ENCODE measurements at regions not wholly inside any gene's neighbourhood (a gene's known extent, or its start where the extent isn't known, plus 50 kb on each side); places are given as distances from the start of the nearest gene placed in this dataset.
"Not testable (repeated sequence)": the region's sequence is repeated elsewhere in the genome, so short reads cannot be mapped to it uniquely, and the experiment has no call there.

GRCh38 chr10:8367672-8368411 lies 313.4 kb downstream of the GATA3 start:
- not testable (repeated sequence) for H3K4me1 ChIP-seq (ENCODE audit: low read length); H3K9me2 ChIP-seq (replicated peaks; ENCODE audit: insufficient read depth, low read length); H3K4me2 ChIP-seq (ENCODE audit: low read depth, low read length, poor library complexity, severe bottlenecking); DNase-seq; H3K9ac ChIP-seq (ENCODE audit: low read length); H3K27me3 ChIP-seq (ENCODE audit: low read length); H4K20me1 ChIP-seq (ENCODE audit: insufficient read depth, low read depth, low read length); H3K4me3 ChIP-seq (ENCODE audit: low read length); H3K9me3 ChIP-seq (ENCODE audit: low read length); H2AFZ ChIP-seq (ENCODE audit: low read length); H3K79me2 ChIP-seq (ENCODE audit: low read length); H3K36me3 ChIP-seq (ENCODE audit: insufficient read depth, low read length); H3K27ac ChIP-seq (ENCODE audit: low read length)

DNA sequence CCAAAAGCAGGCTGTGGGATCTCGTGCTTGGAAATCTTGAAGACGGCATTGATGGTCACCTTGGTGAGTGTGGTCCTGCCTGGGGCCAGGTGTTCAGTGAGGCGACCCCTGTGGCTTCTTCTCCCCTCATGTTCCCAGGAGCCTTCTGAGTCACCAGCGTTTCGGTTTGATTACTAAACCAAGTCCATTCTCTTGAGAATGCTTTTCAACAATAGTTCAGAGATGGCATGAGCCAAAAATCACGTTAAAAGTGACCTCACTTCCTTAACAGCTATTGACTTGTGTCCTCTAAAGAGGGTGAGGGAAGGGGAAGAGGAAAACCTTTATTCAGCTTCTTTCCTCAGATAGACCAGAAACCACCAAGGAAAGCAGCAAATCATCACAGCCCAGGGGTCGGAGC lies 315.2 kb downstream of the GATA3 start:
- no peak for DNase-seq
- H3K9me3 ChIP-seq (ENCODE audit: low read length): no peaks in the 10 kb centered on the region

DNA sequence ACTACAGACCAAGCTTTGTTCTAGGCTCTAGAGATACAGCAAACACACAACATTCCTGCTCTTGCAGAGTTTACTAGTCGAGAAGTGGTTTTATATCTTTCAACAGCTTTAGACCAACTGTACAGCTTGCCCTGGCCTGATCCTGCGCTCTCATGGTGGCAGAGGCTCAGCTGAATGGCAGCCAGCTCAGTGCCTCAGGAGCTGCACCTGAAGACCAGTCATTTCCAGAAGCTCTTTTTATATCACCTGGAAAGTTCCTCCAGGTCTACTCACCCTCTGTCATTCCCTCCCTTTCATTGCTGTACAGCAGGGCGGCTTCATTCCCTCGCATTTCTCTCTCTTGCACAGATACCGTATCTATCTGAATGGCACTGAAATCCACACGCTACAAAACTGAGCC lies 319.8 kb downstream of the GATA3 start:
- H3K4me1 ChIP-seq (ENCODE audit: low read length): no peaks in the 10 kb centered on the region
- H4K20me1 ChIP-seq (ENCODE audit: insufficient read depth, low read depth, low read length): no peaks in the 10 kb centered on the region
- no peaks in the 10 kb centered on the region for H3K9me3 ChIP-seq (ENCODE audit: low read length)
- no peak overlapping the region for H3K27ac ChIP-seq (ENCODE audit: low read length)
- no peak overlapping the region for H2AFZ ChIP-seq (ENCODE audit: low read length)
- no peaks in the 10 kb centered on the region for H3K9me2 ChIP-seq (replicated peaks; ENCODE audit: insufficient read depth, low read length)
- no peak overlapping the region for H3K4me2 ChIP-seq (ENCODE audit: low read depth, low read length, poor library complexity, severe bottlenecking)
- DNase-seq: no peak
- no peaks in the 10 kb centered on the region for H3K36me3 ChIP-seq (ENCODE audit: insufficient read depth, low read length)
- no peak overlapping the region for H3K4me3 ChIP-seq (ENCODE audit: low read length)
- H3K9ac ChIP-seq (ENCODE audit: low read length): no peak overlapping the region
- no peaks in the 10 kb centered on the region for H3K79me2 ChIP-seq (ENCODE audit: low read length)
- no peaks in the 10 kb centered on the region for H3K27me3 ChIP-seq (ENCODE audit: low read length)

More for the DNA sequence above, 315.2 kb downstream of the GATA3 start:
- Histone ChIP-seq H3K36me3 (ENCODE audit: insufficient read depth, low read length) (no peaks in the 10 kb centered on the region), H3K4me3 (ENCODE audit: low read length) (no peak overlapping the region), H3K9ac (ENCODE audit: low read length) (no peak overlapping the region), H3K27ac (ENCODE audit: low read length) (no peak overlapping the region), H4K20me1 (ENCODE audit: insufficient read depth, low read depth, low read length) (no peaks in the 10 kb centered on the region), H2AFZ (ENCODE audit: low read length) (no peak overlapping the region), H3K27me3 (ENCODE audit: low read length) (no peaks in the 10 kb centered on the region), H3K4me1 (ENCODE audit: low read length) (no peaks in the 10 kb centered on the region), H3K9me2 (replicated peaks; ENCODE audit: insufficient read depth, low read length) (no peaks in the 10 kb centered on the region), H3K79me2 (ENCODE audit: low read length) (no peaks in the 10 kb centered on the region), H3K4me2 (ENCODE audit: low read depth, low read length, poor library complexity, severe bottlenecking) (no peak overlapping the region)

DNA sequence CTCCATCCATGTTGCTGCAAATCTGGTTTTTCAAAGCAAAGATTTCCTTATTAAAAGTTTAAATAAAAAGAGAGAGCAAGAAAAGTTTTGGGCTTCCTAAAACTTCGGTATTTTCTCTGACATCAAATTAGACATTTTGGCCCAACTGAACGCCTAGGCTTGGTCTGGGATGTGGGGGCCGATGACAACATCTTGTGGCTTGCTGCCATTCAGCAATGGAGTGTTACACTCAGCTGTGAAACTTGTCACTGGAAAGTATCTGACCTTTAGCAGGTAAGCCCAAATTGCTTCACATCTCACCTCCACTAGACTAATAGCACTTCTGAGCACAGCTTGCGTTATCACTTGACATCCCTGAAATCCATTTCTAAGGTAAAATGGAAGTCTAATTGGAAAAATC lies 320.6 kb downstream of the GATA3 start:
- Histone ChIP-seq H3K9ac (ENCODE audit: low read length) (no peak overlapping the region), H3K4me2 (ENCODE audit: low read depth, low read length, poor library complexity, severe bottlenecking) (no peak overlapping the region)
- no peak for DNase-seq

GRCh38 chr10:8378198-8378983 lies 323.9 kb downstream of the GATA3 start:
- Histone ChIP-seq H3K79me2 (ENCODE audit: low read length) (no peaks in the 10 kb centered on the region), H3K36me3 (ENCODE audit: insufficient read depth, low read length) (no peaks in the 10 kb centered on the region), H3K27me3 (ENCODE audit: low read length) (no peaks in the 10 kb centered on the region), H3K9ac (ENCODE audit: low read length) (no peak overlapping the region), H3K9me3 (ENCODE audit: low read length) (no peaks in the 10 kb centered on the region), H3K9me2 (replicated peaks; ENCODE audit: insufficient read depth, low read length) (no peaks in the 10 kb centered on the region), H3K4me1 (ENCODE audit: low read length) (no peaks in the 10 kb centered on the region), H3K4me2 (ENCODE audit: low read depth, low read length, poor library complexity, severe bottlenecking) (no peak overlapping the region), H4K20me1 (ENCODE audit: insufficient read depth, low read depth, low read length) (no peaks in the 10 kb centered on the region), H3K27ac (ENCODE audit: low read length) (no peak overlapping the region), H3K4me3 (ENCODE audit: low read length) (no peak overlapping the region), H2AFZ (ENCODE audit: low read length) (no peak overlapping the region)
- no peak for DNase-seq

More for the DNA sequence above, 320.6 kb downstream of the GATA3 start:
- Histone ChIP-seq H3K4me1 (ENCODE audit: low read length) (no peaks in the 10 kb centered on the region), H3K9me3 (ENCODE audit: low read length) (no peaks in the 10 kb centered on the region), H3K4me3 (ENCODE audit: low read length) (no peak overlapping the region), H4K20me1 (ENCODE audit: insufficient read depth, low read depth, low read length) (no peaks in the 10 kb centered on the region), H3K9me2 (replicated peaks; ENCODE audit: insufficient read depth, low read length) (no peaks in the 10 kb centered on the region), H3K79me2 (ENCODE audit: low read length) (no peaks in the 10 kb centered on the region), H3K27me3 (ENCODE audit: low read length) (no peaks in the 10 kb centered on the region), H2AFZ (ENCODE audit: low read length) (no peak overlapping the region), H3K27ac (ENCODE audit: low read length) (no peak overlapping the region), H3K36me3 (ENCODE audit: insufficient read depth, low read length) (no peaks in the 10 kb centered on the region)

- Histone ChIP-seq H3K27ac (ENCODE audit: low read length) (no peak overlapping the region), H3K36me3 (ENCODE audit: insufficient read depth, low read length) (no peaks in the 10 kb centered on the region), H3K27me3 (ENCODE audit: low read length) (no peaks in the 10 kb centered on the region), H3K4me1 (ENCODE audit: low read length) (no peaks in the 10 kb centered on the region), H3K79me2 (ENCODE audit: low read length) (no peaks in the 10 kb centered on the region), H3K9me3 (ENCODE audit: low read length) (no peaks in the 10 kb centered on the region), H4K20me1 (ENCODE audit: insufficient read depth, low read depth, low read length) (no peaks in the 10 kb centered on the region), H3K9ac (ENCODE audit: low read length) (no peak overlapping the region), H3K4me3 (ENCODE audit: low read length) (no peak overlapping the region), H3K9me2 (replicated peaks; ENCODE audit: insufficient read depth, low read length) (no peaks in the 10 kb centered on the region), H3K4me2 (ENCODE audit: low read depth, low read length, poor library complexity, severe bottlenecking) (no peak overlapping the region), H2AFZ (ENCODE audit: low read length) (no peak overlapping the region)
- DNase-seq: no peak
Measured at GRCh38 chr10:8379906-8380832, 325.7 kb downstream of the GATA3 start.

DNA sequence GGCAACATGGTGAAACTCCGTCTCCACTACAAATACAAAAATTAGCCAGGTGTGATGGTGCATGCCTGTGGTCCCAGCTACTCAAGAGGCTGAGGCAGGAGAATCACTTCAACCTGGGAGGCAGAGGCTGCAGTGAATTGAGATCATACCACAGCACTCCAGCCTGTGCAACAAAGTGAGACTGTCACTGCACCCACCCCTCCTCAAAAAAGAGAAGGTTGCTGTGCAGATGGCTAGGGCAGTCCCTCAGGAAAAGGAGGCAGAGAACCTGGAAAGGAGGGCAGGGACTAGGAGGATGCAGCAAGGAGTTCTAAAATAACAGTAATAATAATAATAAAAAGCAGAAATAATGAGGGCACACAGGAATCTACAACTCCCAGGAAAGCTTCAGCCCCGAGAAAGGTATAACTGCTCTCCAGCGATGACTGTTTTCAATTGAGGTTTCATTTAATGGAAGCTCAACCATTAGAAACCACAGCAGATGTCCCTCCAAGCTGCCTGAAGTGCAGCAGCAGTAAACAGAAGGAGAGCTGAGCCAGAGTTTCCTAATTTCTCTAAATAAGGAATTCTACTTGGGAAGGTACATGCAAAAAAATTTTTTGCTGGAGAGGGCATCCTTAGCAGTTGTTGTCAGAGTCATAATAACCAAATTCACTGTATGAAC lies 326.5 kb downstream of the GATA3 start:
- no peak overlapping the region for H3K4me2 ChIP-seq (ENCODE audit: low read depth, low read length, poor library complexity, severe bottlenecking)
- no peaks in the 10 kb centered on the region for H3K27me3 ChIP-seq (ENCODE audit: low read length)
- H3K4me3 ChIP-seq (ENCODE audit: low read length): no peak overlapping the region
- H3K9me2 ChIP-seq (replicated peaks; ENCODE audit: insufficient read depth, low read length): no peaks in the 10 kb centered on the region
- H3K4me1 ChIP-seq (ENCODE audit: low read length): no peaks in the 10 kb centered on the region
- no peak overlapping the region for H3K9ac ChIP-seq (ENCODE audit: low read length)
- H3K27ac ChIP-seq (ENCODE audit: low read length): no peak overlapping the region
- no peaks in the 10 kb centered on the region for H3K9me3 ChIP-seq (ENCODE audit: low read length)
- no peak for DNase-seq
- H3K79me2 ChIP-seq (ENCODE audit: low read length): no peaks in the 10 kb centered on the region
- H4K20me1 ChIP-seq (ENCODE audit: insufficient read depth, low read depth, low read length): no peaks in the 10 kb centered on the region
- H3K36me3 ChIP-seq (ENCODE audit: insufficient read depth, low read length): no peaks in the 10 kb centered on the region
- no peak overlapping the region for H2AFZ ChIP-seq (ENCODE audit: low read length)

Measured in Karpas-422 (cell line).